Natural killer cell (primary cell): ENCODE measurements at regions not wholly inside any gene's neighbourhood (a gene's known extent, or its start where the extent isn't known, plus 50 kb on each side); places are given as distances from the start of the nearest gene placed in this dataset.

Experiments used
- ATAC-seq, 3 donors: fragments of 150-1000 bp in 2 of 3; fragments of 200-7000 bp in 1 of 3; cut with Tn5 transposase; 1 replicate in 1 of 3; 2 replicates in 2 of 3; pipeline ENCODE4 v1.10.0; 2021; ENCODE audit warnings: mild to moderate bottlenecking in 2 of 3, moderate library complexity in 2 of 3
- DNase-seq, 2 donors: peaks; one replicate each; pipeline versions ENCODE4 v3.0.0 to v3.0.0-alpha.2; 2013 to 2021; ENCODE audit warnings: mixed read lengths in 1 of 2
- H3K27ac ChIP-seq: one replicate; pipeline ENCODE4 v1.5.1; 2013; ENCODE audit warnings: mild to moderate bottlenecking, low read length
- H3K27me3 ChIP-seq: one replicate; pipeline ENCODE4 v1.6.1; 2013; ENCODE audit warnings: low read length; ENCODE audit not compliant: control insufficient read depth, insufficient read depth
- H3K36me3 ChIP-seq: one replicate; pipeline ENCODE4 v1.6.1; 2013; ENCODE audit warnings: low read length; ENCODE audit not compliant: control insufficient read depth, insufficient read depth
- H3K4me1 ChIP-seq: one replicate; pipeline ENCODE4 v1.6.1; 2013; ENCODE audit warnings: low read length; ENCODE audit not compliant: control insufficient read depth, insufficient read depth
- H3K4me3 ChIP-seq: one replicate; pipeline ENCODE4 v1.5.1; 2013; ENCODE audit warnings: low read length
- H3K9me3 ChIP-seq: one replicate; pipeline ENCODE4 v1.6.1; 2013; ENCODE audit warnings: low read length; ENCODE audit not compliant: control insufficient read depth, insufficient read depth
- H3K27ac Mint-ChIP-seq, 2 donors: one replicate each; pipeline ENCODE4 v1.8.0; 2022; ENCODE audit warnings: mild to moderate bottlenecking in 2 of 2, mixed read lengths in 2 of 2, moderate library complexity in 1 of 2
- H3K27me3 Mint-ChIP-seq, 2 donors: one replicate each; pipeline ENCODE4 v1.8.0; 2022; ENCODE audit warnings: low read depth in 2 of 2, mixed read lengths in 2 of 2
- H3K36me3 Mint-ChIP-seq: one replicate; pipeline ENCODE4 v1.8.0; 2022; ENCODE audit warnings: mixed read lengths
- H3K4me1 Mint-ChIP-seq, 2 donors: one replicate each; pipeline ENCODE4 v1.8.0; 2022; ENCODE audit warnings: mixed read lengths in 2 of 2
- H3K4me3 Mint-ChIP-seq: one replicate; pipeline ENCODE4 v1.8.0; 2022; ENCODE audit warnings: mild to moderate bottlenecking, moderate library complexity, mixed read lengths
- H3K9me3 Mint-ChIP-seq, 2 donors: one replicate each; pipeline ENCODE4 v1.8.0; 2022; ENCODE audit warnings: mixed read lengths in 2 of 2
- WGBS: methylation state at CpG from one replicate; pipeline ENCODE4 v1.1.7; 2013; ENCODE audit warnings: missing lambda C conversion rate; ENCODE audit not compliant: insufficient coverage; 5-methylcytosine and 5-hydroxymethylcytosine counted together
- intact Hi-C: fragments of 100-400 bp; cut with micrococcal nuclease; formaldehyde crosslinking; loops from one replicate; pipeline ENCODE4 v1.14.2; 2022
- TF ChIP-seq, protein P1 (sequence below): fragments of 200-600 bp; IDR thresholded peaks from one replicate; pipeline ENCODE4 v1.8.0; 2022; ENCODE audit warnings: antibody characterized with exemption

DNA sequence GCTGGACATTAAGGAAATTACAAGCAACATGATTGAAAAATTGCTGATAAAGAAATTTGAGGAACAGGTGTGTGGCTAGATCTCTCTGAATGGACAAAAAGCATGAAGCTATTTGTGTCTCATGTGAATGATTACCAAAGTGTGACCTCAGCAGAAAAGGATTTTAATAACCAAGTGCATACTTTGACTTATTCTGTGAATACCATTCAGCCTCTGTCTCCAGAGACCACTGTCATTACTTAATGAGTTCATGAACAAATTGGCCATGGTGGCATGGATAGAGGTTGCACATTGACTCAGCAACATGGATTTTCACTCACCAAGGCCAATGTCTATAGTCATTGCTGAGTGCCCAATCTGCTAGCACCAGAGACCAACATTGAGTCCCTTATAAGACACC lies 874.6 kb upstream of the POT1 start:
- Histone ChIP-seq H3K27ac (no peak overlapping the region), H3K4me1 (no peaks in the 10 kb centered on the region), H3K36me3 (no peaks in the 10 kb centered on the region), H3K27me3 (no peaks in the 10 kb centered on the region), H3K9me3 (peaks cover 9% of the 10 kb centered on the region), H3K4me3 (no peak overlapping the region)
- no peak overlapping the region for H3K27ac Mint-ChIP-seq
- peaks cover 10 to 21% of the 10 kb centered on the region in 2 donors for H3K9me3 Mint-ChIP-seq
- H3K4me3 Mint-ChIP-seq: no peak overlapping the region
- H3K36me3 Mint-ChIP-seq: no peaks in the 10 kb centered on the region
- H3K4me1 Mint-ChIP-seq: no peaks in the 10 kb centered on the region
- no peaks in the 10 kb centered on the region for H3K27me3 Mint-ChIP-seq
- TF ChIP-seq, protein P1, sequence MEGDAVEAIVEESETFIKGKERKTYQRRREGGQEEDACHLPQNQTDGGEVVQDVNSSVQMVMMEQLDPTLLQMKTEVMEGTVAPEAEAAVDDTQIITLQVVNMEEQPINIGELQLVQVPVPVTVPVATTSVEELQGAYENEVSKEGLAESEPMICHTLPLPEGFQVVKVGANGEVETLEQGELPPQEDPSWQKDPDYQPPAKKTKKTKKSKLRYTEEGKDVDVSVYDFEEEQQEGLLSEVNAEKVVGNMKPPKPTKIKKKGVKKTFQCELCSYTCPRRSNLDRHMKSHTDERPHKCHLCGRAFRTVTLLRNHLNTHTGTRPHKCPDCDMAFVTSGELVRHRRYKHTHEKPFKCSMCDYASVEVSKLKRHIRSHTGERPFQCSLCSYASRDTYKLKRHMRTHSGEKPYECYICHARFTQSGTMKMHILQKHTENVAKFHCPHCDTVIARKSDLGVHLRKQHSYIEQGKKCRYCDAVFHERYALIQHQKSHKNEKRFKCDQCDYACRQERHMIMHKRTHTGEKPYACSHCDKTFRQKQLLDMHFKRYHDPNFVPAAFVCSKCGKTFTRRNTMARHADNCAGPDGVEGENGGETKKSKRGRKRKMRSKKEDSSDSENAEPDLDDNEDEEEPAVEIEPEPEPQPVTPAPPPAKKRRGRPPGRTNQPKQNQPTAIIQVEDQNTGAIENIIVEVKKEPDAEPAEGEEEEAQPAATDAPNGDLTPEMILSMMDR: no peak
- intact Hi-C loops: no loop called here
- ATAC-seq: no peak
- no peak for DNase-seq

DNA sequence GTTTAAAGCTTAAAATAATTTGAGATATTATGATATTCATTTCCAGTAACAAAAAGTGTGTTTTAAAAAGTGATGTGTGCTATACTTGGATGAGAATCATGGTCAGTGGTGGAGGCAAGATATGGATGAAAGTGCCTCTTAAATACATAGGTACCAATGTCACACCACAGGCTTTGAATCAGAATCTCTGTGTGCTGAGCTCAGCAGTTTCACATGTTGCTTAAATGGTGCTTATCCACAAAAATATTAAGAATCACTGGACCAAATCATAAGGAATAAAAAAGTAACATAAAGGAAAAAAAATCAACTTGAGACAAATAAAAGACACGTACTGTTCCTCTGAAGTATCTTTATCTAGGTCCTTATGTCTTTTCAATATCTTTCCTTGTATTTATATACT lies 850.5 kb upstream of the POT1 start:
- WGBS: no CpG with 5 or more reads among the region's 1 CpG
- Histone ChIP-seq H3K27me3 (no peaks in the 10 kb centered on the region), H3K27ac (no peak overlapping the region), H3K9me3 (peaks cover 6% of the 10 kb centered on the region), H3K4me1 (no peaks in the 10 kb centered on the region), H3K4me3 (no peak overlapping the region), H3K36me3 (no peaks in the 10 kb centered on the region)
- intact Hi-C loops: no loop called here
- DNase-seq: no peak
- Mint-ChIP-seq H3K4me1 (no peaks in the 10 kb centered on the region), H3K27me3 (no peaks in the 10 kb centered on the region), H3K27ac (no peak overlapping the region), H3K9me3 (peaks cover 7 to 16% of the 10 kb centered on the region in 2 donors), H3K4me3 (no peak overlapping the region), H3K36me3 (no peaks in the 10 kb centered on the region)
- TF ChIP-seq, protein P1: no peak
- ATAC-seq: no peak

DNA sequence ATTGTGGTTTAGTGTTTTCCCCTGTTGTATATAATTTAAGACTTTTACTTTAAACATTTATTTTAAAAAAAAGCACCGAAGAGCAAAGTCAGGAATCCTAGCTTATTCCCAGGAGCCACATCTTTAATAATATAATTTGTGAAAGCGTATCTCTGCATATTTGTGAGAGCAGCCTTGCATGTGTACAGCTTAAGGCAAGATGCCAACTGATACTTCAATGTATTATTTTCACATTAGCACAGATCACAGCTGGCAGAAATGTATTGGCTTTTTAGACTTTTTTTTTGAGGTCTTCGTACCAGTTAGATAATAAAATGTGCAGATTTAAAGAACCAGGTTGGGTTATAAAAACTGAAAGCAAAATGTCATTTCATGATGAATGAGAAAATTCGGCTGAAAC lies 845.7 kb upstream of the POT1 start:
- Mint-ChIP-seq H3K36me3 (no peaks in the 10 kb centered on the region), H3K4me3 (no peak overlapping the region), H3K4me1 (no peaks in the 10 kb centered on the region), H3K9me3 (peaks cover 5 to 8% of the 10 kb centered on the region in 2 donors), H3K27me3 (no peaks in the 10 kb centered on the region), H3K27ac (no peak overlapping the region)
- intact Hi-C loops: no loop called here
- no peak for ATAC-seq
- Histone ChIP-seq H3K4me1 (no peaks in the 10 kb centered on the region), H3K9me3 (no peaks in the 10 kb centered on the region), H3K4me3 (no peak overlapping the region), H3K36me3 (no peaks in the 10 kb centered on the region), H3K27me3 (no peaks in the 10 kb centered on the region), H3K27ac (no peak overlapping the region)
- 74% methylated on average over 3 of the region's 4 CpGs for WGBS
- TF ChIP-seq, protein P1: no peak
- no peak for DNase-seq

DNA sequence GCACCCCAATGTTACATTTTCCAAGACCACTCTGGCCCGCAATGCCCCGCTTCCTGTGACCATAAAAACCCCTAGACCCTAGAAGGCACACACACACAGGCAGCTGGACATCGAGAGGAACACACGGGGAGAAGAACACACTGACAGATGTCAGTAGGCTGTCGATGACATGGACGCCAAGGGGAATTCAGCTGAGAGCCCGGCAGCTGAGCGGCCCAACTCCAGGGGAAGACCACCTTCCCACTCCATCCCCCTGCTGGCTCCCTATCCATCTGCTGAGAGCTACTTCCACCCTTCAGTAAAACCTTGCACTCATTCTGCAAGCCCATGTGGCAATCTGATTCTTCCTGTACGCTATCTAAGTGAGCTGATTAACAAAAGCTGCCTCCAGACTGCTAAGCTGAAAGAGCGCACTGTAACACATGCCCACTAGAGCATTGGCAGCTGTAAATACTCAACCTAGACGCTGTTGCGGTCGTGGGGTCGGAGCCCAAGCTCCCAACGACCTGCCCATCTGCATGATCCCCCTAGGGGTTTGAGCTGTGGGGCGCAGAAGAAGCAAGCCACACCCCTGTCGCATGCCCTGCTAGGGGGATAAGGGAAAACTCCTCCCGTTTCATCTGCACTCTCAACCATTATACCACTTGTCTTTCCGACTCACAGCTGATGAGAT lies 843.6 kb upstream of the POT1 start:
- Histone ChIP-seq H3K4me1 (no peaks in the 10 kb centered on the region), H3K27me3 (no peaks in the 10 kb centered on the region), H3K4me3 (no peak overlapping the region), H3K36me3 (no peaks in the 10 kb centered on the region), H3K27ac (no peak overlapping the region), H3K9me3 (no peaks in the 10 kb centered on the region)
- intact Hi-C loops: no loop called here
- no peaks in the 10 kb centered on the region for H3K36me3 Mint-ChIP-seq
- 75% methylated on average over 19 of the region's 19 CpGs for WGBS
- no peak overlapping the region for H3K27ac Mint-ChIP-seq
- TF ChIP-seq, protein P1: no peak
- ATAC-seq (no peak), DNase-seq (no peak)
- H3K27me3 Mint-ChIP-seq: no peaks in the 10 kb centered on the region
- H3K4me3 Mint-ChIP-seq: no peak overlapping the region
- no peaks in the 10 kb centered on the region for H3K4me1 Mint-ChIP-seq
- H3K9me3 Mint-ChIP-seq: peaks cover 4 to 5% of the 10 kb centered on the region in 2 donors
